ENCODE measurements at regions not wholly inside any gene's neighbourhood (a gene's known extent, or its start where the extent isn't known, plus 50 kb on each side); places are given as distances from the start of the nearest gene placed in this dataset.

DNA sequence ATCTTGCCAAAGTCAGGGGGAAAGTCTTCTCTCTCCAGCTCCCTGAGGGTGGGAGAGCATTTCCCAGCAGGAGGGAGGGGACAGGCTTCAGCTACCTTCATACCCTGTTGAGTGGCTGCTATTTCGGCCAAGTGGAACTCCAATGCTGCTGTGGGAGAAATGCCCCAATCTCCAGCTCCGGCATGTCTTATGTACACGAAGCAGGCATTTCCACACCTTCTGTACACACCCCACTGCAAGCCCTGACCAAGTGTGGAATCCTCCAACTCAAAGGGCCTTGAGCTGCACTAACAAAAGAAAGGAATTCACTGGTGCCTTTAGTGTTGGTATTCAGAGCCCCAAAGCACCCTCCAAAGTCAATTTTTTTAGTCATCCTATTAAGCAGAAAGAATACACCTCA lies 313.6 kb upstream of the NT5E start:
- Histone ChIP-seq H4K91ac (ENCODE audit: insufficient read length, low read depth, low read length) (no peak overlapping the region), H2BK15ac (ENCODE audit: low read depth, low read length) (no peak overlapping the region), H3K23me2 (ENCODE audit: insufficient read length, low read depth, low read length, poor library complexity, severe bottlenecking) (no peaks in the 10 kb centered on the region), H3K18ac (ENCODE audit: insufficient read length, low read depth, low read length) (no peak overlapping the region), H3K4me2 (ENCODE audit: insufficient read depth, insufficient read length, low read length) (no peak overlapping the region), H3K79me1 (ENCODE audit: insufficient read depth, low read depth, low read length, poor library complexity, severe bottlenecking) (no peaks in the 10 kb centered on the region), H4K20me1 (ENCODE audit: control insufficient read depth, insufficient read depth, insufficient read length) (no peaks in the 10 kb centered on the region), H3K27ac (ENCODE audit: insufficient read length, low read depth, low read length) (no peak overlapping the region), H3K4me1 (ENCODE audit: insufficient read depth, low read length) (no peaks in the 10 kb centered on the region; the same call in 1 of the 2 replicates), H3K4ac (ENCODE audit: low read depth, low read length) (no peak overlapping the region), H3K27me3 (ENCODE audit: insufficient read depth, low read length) (no peaks in the 10 kb centered on the region), H2BK5ac (ENCODE audit: insufficient read length, low read length) (no peak overlapping the region), H3K23ac (ENCODE audit: insufficient read length, low read depth, low read length) (no peak overlapping the region), H2BK120ac (ENCODE audit: low read depth, low read length, poor library complexity, severe bottlenecking) (no peak overlapping the region), H2BK20ac (ENCODE audit: low read depth, low read length, poor library complexity, severe bottlenecking) (no peak overlapping the region), H3K79me2 (ENCODE audit: insufficient read depth, low read length) (no peaks in the 10 kb centered on the region), H4K8ac (replicated peaks; ENCODE audit: insufficient read length, low read depth, low read length) (no peak overlapping the region), H3K14ac (ENCODE audit: insufficient read depth, low read length) (no peak overlapping the region), H4K5ac (ENCODE audit: insufficient read length, low read depth, low read length) (no peak overlapping the region), H3K56ac (ENCODE audit: insufficient read length, low read depth, low read length) (no peak overlapping the region), H2AFZ (ENCODE audit: low read length) (no peak overlapping the region), H3K9ac (ENCODE audit: extremely low read depth, insufficient read length, low read length) (no peak overlapping the region), H3T11ph (ENCODE audit: low read length) (no peak overlapping the region), H3K9me3 (ENCODE audit: control insufficient read depth, low read depth, low read length) (no peaks in the 10 kb centered on the region), H2BK12ac (ENCODE audit: insufficient read length, low read depth, low read length) (no peak overlapping the region), H2AK5ac (ENCODE audit: insufficient read length, low read length) (no peak overlapping the region)
- no peak for DNase-seq
- Mint-ChIP-seq H3K27ac (no peak overlapping the region), H3K9me3 (no peaks in the 10 kb centered on the region), H3K27me3 (ENCODE audit: low read depth) (no peaks in the 10 kb centered on the region), H3K4me3 (no peak overlapping the region), H3K4me1 (peaks cover 2 to 5% of the 10 kb centered on the region in 2 experiments; a peak in 2 of 4 replicates), H3K36me3 (ENCODE audit: insufficient read depth in 1 of 3, low read depth in 3 of 3) (no peaks in the 10 kb centered on the region)
- no CpG with 5 or more reads among the region's 3 CpGs for WGBS (ENCODE audit: extremely low coverage, insufficient read length, low lambda C conversion rate)
- TF ChIP-seq, protein P1, sequence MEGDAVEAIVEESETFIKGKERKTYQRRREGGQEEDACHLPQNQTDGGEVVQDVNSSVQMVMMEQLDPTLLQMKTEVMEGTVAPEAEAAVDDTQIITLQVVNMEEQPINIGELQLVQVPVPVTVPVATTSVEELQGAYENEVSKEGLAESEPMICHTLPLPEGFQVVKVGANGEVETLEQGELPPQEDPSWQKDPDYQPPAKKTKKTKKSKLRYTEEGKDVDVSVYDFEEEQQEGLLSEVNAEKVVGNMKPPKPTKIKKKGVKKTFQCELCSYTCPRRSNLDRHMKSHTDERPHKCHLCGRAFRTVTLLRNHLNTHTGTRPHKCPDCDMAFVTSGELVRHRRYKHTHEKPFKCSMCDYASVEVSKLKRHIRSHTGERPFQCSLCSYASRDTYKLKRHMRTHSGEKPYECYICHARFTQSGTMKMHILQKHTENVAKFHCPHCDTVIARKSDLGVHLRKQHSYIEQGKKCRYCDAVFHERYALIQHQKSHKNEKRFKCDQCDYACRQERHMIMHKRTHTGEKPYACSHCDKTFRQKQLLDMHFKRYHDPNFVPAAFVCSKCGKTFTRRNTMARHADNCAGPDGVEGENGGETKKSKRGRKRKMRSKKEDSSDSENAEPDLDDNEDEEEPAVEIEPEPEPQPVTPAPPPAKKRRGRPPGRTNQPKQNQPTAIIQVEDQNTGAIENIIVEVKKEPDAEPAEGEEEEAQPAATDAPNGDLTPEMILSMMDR (conservative IDR thresholded peaks at IDR 0.05) = no peak

Measured in H9 (cell line).